GM19239 (cell line): ENCODE measurements at regions not wholly inside any gene's neighbourhood (a gene's known extent, or its start where the extent isn't known, plus 50 kb on each side); places are given as distances from the start of the nearest gene placed in this dataset.
"Not testable (repeated sequence)": the region's sequence is repeated elsewhere in the genome, so short reads cannot be mapped to it uniquely, and the experiment has no call there.

ENCODE experiments used
- DNase-seq: peaks from one replicate; pipeline ENCODE4 v3.0.0; 2011; ENCODE audit warnings: low spot score; ENCODE audit not compliant: insufficient read length
- FAIRE-seq: peaks from 2 replicates; lab custom pipeline; 2011; peaks lifted over from hg19 to GRCh38; lab: Jason Lieb, UNC

- DNase-seq = no peak
- FAIRE-seq = no peak
Observed at GRCh38 chr5:6134281-6134680, 244.1 kb downstream of the MED10 start.

GRCh38 chr5:6125781-6126180 is 252.6 kb downstream of the MED10 start:
- DNase-seq (no peak), FAIRE-seq (no peak)

- DNase-seq (no peak), FAIRE-seq (no peak)
Observed at GRCh38 chr5:6118691-6119090, 259.7 kb downstream of the MED10 start.

GRCh38 chr5:6117212-6117611 is 261.1 kb downstream of the MED10 start:
- DNase-seq = no peak
- no peak for FAIRE-seq

- no peak for DNase-seq
- no peak for FAIRE-seq
Observed at GRCh38 chr5:6115852-6116251, 262.5 kb downstream of the MED10 start.

GRCh38 chr5:6112538-6112937 is 265.8 kb downstream of the MED10 start:
- DNase-seq = no peak
- no peak for FAIRE-seq

GRCh38 chr5:6112125-6112524 is 266.2 kb downstream of the MED10 start:
- FAIRE-seq (no peak), DNase-seq (no peak)

GRCh38 chr5:6111131-6111530 is 267.2 kb downstream of the MED10 start:
- FAIRE-seq = no peak

GRCh38 chr5:6110441-6111005 is 267.8 kb downstream of the MED10 start:
- DNase-seq (no peak), FAIRE-seq (no peak)

More at GRCh38 chr5:6111131-6111530, 267.2 kb downstream of the MED10 start:
- no peak for DNase-seq

- no peak for FAIRE-seq
- no peak for DNase-seq
Observed at GRCh38 chr5:6108981-6109825, 269.1 kb downstream of the MED10 start.

GRCh38 chr5:6108540-6108848 is 269.9 kb downstream of the MED10 start:
- no peak for FAIRE-seq
- DNase-seq = no peak

- no peak for FAIRE-seq
- DNase-seq = no peak
Observed at GRCh38 chr5:6107675-6108539, 270.4 kb downstream of the MED10 start.

- DNase-seq = no peak
- no peak for FAIRE-seq
Observed at GRCh38 chr5:6106756-6107155, 271.6 kb downstream of the MED10 start.

GRCh38 chr5:6105320-6105719 is 273.0 kb downstream of the MED10 start:
- FAIRE-seq (no peak), DNase-seq (no peak)

- FAIRE-seq (no peak), DNase-seq (no peak)
Observed at GRCh38 chr5:6096101-6096500, 282.2 kb downstream of the MED10 start.

GRCh38 chr5:6094180-6094579 is 284.2 kb downstream of the MED10 start:
- DNase-seq, FAIRE-seq: not testable (repeated sequence)

GRCh38 chr5:6090838-6091237 is 287.5 kb downstream of the MED10 start:
- no peak for DNase-seq
- FAIRE-seq = no peak

- FAIRE-seq (no peak), DNase-seq (no peak)
Observed at GRCh38 chr5:6090079-6090654, 288.2 kb downstream of the MED10 start.

- FAIRE-seq = no peak
- no peak for DNase-seq
Observed at GRCh38 chr5:6088706-6089105, 289.6 kb downstream of the MED10 start.

GRCh38 chr5:6087576-6087975 is 290.8 kb downstream of the MED10 start:
- DNase-seq (no peak), FAIRE-seq (no peak)

- FAIRE-seq = no peak
Observed at GRCh38 chr5:6086871-6087270, 291.5 kb downstream of the MED10 start.

More at GRCh38 chr5:6086871-6087270, 291.5 kb downstream of the MED10 start:
- no peak for DNase-seq
